OCI-LY1 (cell line): ENCODE measurements at regions not wholly inside any gene's neighbourhood (a gene's known extent, or its start where the extent isn't known, plus 50 kb on each side); places are given as distances from the start of the nearest gene placed in this dataset.

Experiments used
- H2AFZ ChIP-seq: fragments of 200-600 bp; sonication (generic), shearing (Covaris generic); 2 replicates; pipeline ENCODE4 v1.6.0; 2014; ENCODE audit warnings: antibody characterized with exemption, mild to moderate bottlenecking, low read length
- H3F3A ChIP-seq: fragments of 200-600 bp; sonication (generic), shearing (Covaris generic); 2 replicates; pipeline ENCODE4 v1.6.0; 2014; ENCODE audit warnings: mild to moderate bottlenecking, antibody characterized with exemption, low read length, moderate library complexity; ENCODE audit not compliant: insufficient read depth
- H3K27ac ChIP-seq: fragments of 200-600 bp; sonication (generic); 2 replicates; pipeline ENCODE4 v1.5.1; 2014; ENCODE audit warnings: low read length, mixed run types, mild to moderate bottlenecking, low read depth; ENCODE audit not compliant: poor library complexity, severe bottlenecking
- H3K27me3 ChIP-seq: fragments of 200-600 bp; sonication (generic); 2 replicates; pipeline ENCODE4 v1.6.0; 2014; ENCODE audit warnings: antibody characterized with exemption, mild to moderate bottlenecking, low read length, moderate library complexity; ENCODE audit not compliant: insufficient read depth
- H3K36me3 ChIP-seq: fragments of 200-600 bp; sonication (generic); 2 replicates; pipeline ENCODE4 v1.6.1; 2014; ENCODE audit warnings: mild to moderate bottlenecking, antibody characterized with exemption, low read length, moderate library complexity, mixed read lengths; ENCODE audit not compliant: insufficient read depth
- H3K4me1 ChIP-seq: fragments of 200-600 bp; sonication (generic); 2 replicates; pipeline ENCODE4 v1.5.1; 2014; ENCODE audit warnings: mild to moderate bottlenecking, low read length, moderate library complexity; ENCODE audit not compliant: insufficient read depth, severe bottlenecking
- H3K4me2 ChIP-seq: fragments of 200-600 bp; sonication (generic), shearing (Covaris generic); 2 replicates; pipeline ENCODE4 v1.6.1; 2014; ENCODE audit warnings: low read length
- H3K4me3 ChIP-seq: fragments of 200-600 bp; sonication (generic); 2 replicates; pipeline ENCODE4 v1.5.1; 2014; ENCODE audit warnings: low read length, low read depth, mild to moderate bottlenecking, mixed read lengths; ENCODE audit not compliant: poor library complexity, severe bottlenecking
- H3K79me2 ChIP-seq: fragments of 200-600 bp; shearing (Covaris generic); 2 replicates; pipeline ENCODE4 v1.6.1; 2016; ENCODE audit warnings: mixed run types, low read length, mixed read lengths; ENCODE audit not compliant: insufficient read depth
- H3K9ac ChIP-seq: fragments of 200-600 bp; sonication (generic), shearing (Covaris generic); 2 replicates; pipeline ENCODE4 v1.6.1; 2014; ENCODE audit warnings: mild to moderate bottlenecking, low read length, mixed read lengths
- H3K9me2 ChIP-seq: fragments of 200-600 bp; sonication (generic), shearing (Covaris generic); 2 replicates; pipeline ENCODE4 v1.6.1; 2014; ENCODE audit warnings: low read depth, mild to moderate bottlenecking, low read length, mixed read lengths
- H3K9me3 ChIP-seq: fragments of 200-600 bp; shearing (Covaris generic); 2 replicates; pipeline ENCODE4 v1.6.1; 2014; ENCODE audit warnings: low read length, mixed read lengths
- H4K20me1 ChIP-seq: fragments of 200-600 bp; sonication (generic), shearing (Covaris generic); 2 replicates; pipeline ENCODE4 v1.6.0; 2016; ENCODE audit warnings: mild to moderate bottlenecking, low read length; ENCODE audit not compliant: insufficient read depth
- CTCF ChIP-seq: fragments of 200-600 bp; sonication (generic), shearing (Covaris generic); IDR thresholded peaks from 2 replicates; pipeline ENCODE4 v1.5.1; 2017; ENCODE audit warnings: mild to moderate bottlenecking, antibody characterized with exemption, low read length, moderate library complexity, mixed read lengths
- EZH2 ChIP-seq: fragments of 200-600 bp; sonication (generic), shearing (Covaris generic); IDR thresholded peaks from 2 replicates; pipeline ENCODE4 v1.8.0; 2017; ENCODE audit warnings: borderline replicate concordance, mixed run types, mild to moderate bottlenecking, antibody characterized with exemption, low read length, moderate library complexity, mixed read lengths

GRCh38 chr4:60216752-60217151 is 983.4 kb upstream of the ADGRL3 start:
- no peaks in the 10 kb centered on the region for H3K79me2 ChIP-seq
- H2AFZ ChIP-seq, result no peak overlapping the region
- H3K4me1 ChIP-seq, result no peaks in the 10 kb centered on the region
- H3K27ac ChIP-seq, result no peak overlapping the region
- H3K36me3 ChIP-seq, result no peaks in the 10 kb centered on the region
- H3K9ac ChIP-seq, result no peak overlapping the region
- no peak overlapping the region for H3K4me3 ChIP-seq
- H3K4me2 ChIP-seq, result no peak overlapping the region
- no peaks in the 10 kb centered on the region for H3K9me2 ChIP-seq
- H3K27me3 ChIP-seq, result no peaks in the 10 kb centered on the region
- no peaks in the 10 kb centered on the region for H4K20me1 ChIP-seq
- TF ChIP-seq CTCF (no peak), EZH2 (no peak)
- no peaks in the 10 kb centered on the region for H3F3A ChIP-seq
- no peaks in the 10 kb centered on the region for H3K9me3 ChIP-seq

GRCh38 chr4:60221866-60222265 is 978.3 kb upstream of the ADGRL3 start:
- Histone ChIP-seq H4K20me1 (no peaks in the 10 kb centered on the region), H3K9me2 (no peaks in the 10 kb centered on the region), H3K4me2 (no peak overlapping the region), H3K9me3 (no peaks in the 10 kb centered on the region), H2AFZ (no peak overlapping the region), H3K36me3 (no peaks in the 10 kb centered on the region), H3K9ac (no peak overlapping the region), H3K79me2 (no peaks in the 10 kb centered on the region), H3K27me3 (no peaks in the 10 kb centered on the region), H3K27ac (no peak overlapping the region), H3K4me1 (no peaks in the 10 kb centered on the region), H3F3A (no peaks in the 10 kb centered on the region), H3K4me3 (no peak overlapping the region)
- TF ChIP-seq CTCF (no peak), EZH2 (no peak)

GRCh38 chr4:60223208-60223923 is 976.8 kb upstream of the ADGRL3 start:
- H2AFZ ChIP-seq, result no peak overlapping the region
- H3K27me3 ChIP-seq, result no peaks in the 10 kb centered on the region
- no peaks in the 10 kb centered on the region for H3K9me2 ChIP-seq
- no peak for TF ChIP-seq CTCF
- no peak for TF ChIP-seq EZH2
- no peaks in the 10 kb centered on the region for H3K36me3 ChIP-seq
- H3K9ac ChIP-seq, result no peak overlapping the region
- H3K79me2 ChIP-seq, result no peaks in the 10 kb centered on the region
- no peak overlapping the region for H3K4me3 ChIP-seq
- H3K27ac ChIP-seq, result no peak overlapping the region
- H3K9me3 ChIP-seq, result no peaks in the 10 kb centered on the region
- no peak overlapping the region for H3K4me2 ChIP-seq
- H3F3A ChIP-seq, result no peaks in the 10 kb centered on the region
- no peaks in the 10 kb centered on the region for H3K4me1 ChIP-seq
- H4K20me1 ChIP-seq, result no peaks in the 10 kb centered on the region
